ENCODE measurements at regions not wholly inside any gene's neighbourhood (a gene's known extent, or its start where the extent isn't known, plus 50 kb on each side); places are given as distances from the start of the nearest gene placed in this dataset.
"Not testable (repeated sequence)": the region's sequence is repeated elsewhere in the genome, so short reads cannot be mapped to it uniquely, and the experiment has no call there.

GRCh38 chr16:64278196-64278595, 843.7 kb downstream of the CDH11 start:
- H3K4me3 Mint-ChIP-seq (ENCODE audit: unreplicated experiment) = no peak overlapping the region

GRCh38 chr16:64276646-64277045, 845.2 kb downstream of the CDH11 start:
- no peaks in the 10 kb centered on the region for H3K9me3 Mint-ChIP-seq (ENCODE audit: unreplicated experiment)
- no peak overlapping the region for H3K4me3 Mint-ChIP-seq (ENCODE audit: unreplicated experiment)
- no peaks in the 10 kb centered on the region for H3K36me3 Mint-ChIP-seq (ENCODE audit: unreplicated experiment)
- H3K27ac Mint-ChIP-seq (ENCODE audit: unreplicated experiment) = no peak overlapping the region
- no peak for TF ChIP-seq CTCF (IDR thresholded peaks at IDR 0.05)
- no peak for DNase-seq (ENCODE audit: extremely low spot score, unreplicated experiment)
- H3K27me3 Mint-ChIP-seq (ENCODE audit: unreplicated experiment) = peaks cover 7% of the 10 kb centered on the region
- no peaks in the 10 kb centered on the region for H3K4me1 Mint-ChIP-seq (ENCODE audit: unreplicated experiment)

More at GRCh38 chr16:64278196-64278595, 843.7 kb downstream of the CDH11 start:
- no peak for DNase-seq (ENCODE audit: extremely low spot score, unreplicated experiment)
- no peak for TF ChIP-seq CTCF (IDR thresholded peaks at IDR 0.05)
- Mint-ChIP-seq H3K9me3 (ENCODE audit: unreplicated experiment) (no peaks in the 10 kb centered on the region), H3K36me3 (ENCODE audit: unreplicated experiment) (no peaks in the 10 kb centered on the region), H3K27ac (ENCODE audit: unreplicated experiment) (no peak overlapping the region), H3K27me3 (ENCODE audit: unreplicated experiment) (peaks cover 10% of the 10 kb centered on the region), H3K4me1 (ENCODE audit: unreplicated experiment) (no peaks in the 10 kb centered on the region)

GRCh38 chr16:64272028-64272427, 849.8 kb downstream of the CDH11 start:
- H3K9me3 Mint-ChIP-seq (ENCODE audit: unreplicated experiment) = peaks cover 12% of the 10 kb centered on the region
- H3K4me3 Mint-ChIP-seq (ENCODE audit: unreplicated experiment) = no peak overlapping the region
- peaks cover 4% of the 10 kb centered on the region for H3K36me3 Mint-ChIP-seq (ENCODE audit: unreplicated experiment)
- no peak for TF ChIP-seq CTCF (IDR thresholded peaks at IDR 0.05)
- H3K27ac Mint-ChIP-seq (ENCODE audit: unreplicated experiment) = no peak overlapping the region
- DNase-seq (ENCODE audit: extremely low spot score, unreplicated experiment) = no peak
- peaks cover 5% of the 10 kb centered on the region for H3K27me3 Mint-ChIP-seq (ENCODE audit: unreplicated experiment)
- H3K4me1 Mint-ChIP-seq (ENCODE audit: unreplicated experiment) = no peaks in the 10 kb centered on the region

GRCh38 chr16:64269756-64270155, 852.1 kb downstream of the CDH11 start:
- Mint-ChIP-seq H3K27ac (ENCODE audit: unreplicated experiment) (no peak overlapping the region), H3K9me3 (ENCODE audit: unreplicated experiment) (peaks cover 12% of the 10 kb centered on the region), H3K4me1 (ENCODE audit: unreplicated experiment) (no peaks in the 10 kb centered on the region), H3K4me3 (ENCODE audit: unreplicated experiment) (no peak overlapping the region), H3K27me3 (ENCODE audit: unreplicated experiment) (peaks cover 2% of the 10 kb centered on the region), H3K36me3 (ENCODE audit: unreplicated experiment) (peaks cover 4% of the 10 kb centered on the region)
- TF ChIP-seq CTCF (IDR thresholded peaks at IDR 0.05) = no peak
- no peak for DNase-seq (ENCODE audit: extremely low spot score, unreplicated experiment)

GRCh38 chr16:64265756-64266155, 856.1 kb downstream of the CDH11 start:
- TF ChIP-seq CTCF (IDR thresholded peaks at IDR 0.05) = no peak
- H3K27me3 Mint-ChIP-seq (ENCODE audit: unreplicated experiment) = peaks cover 2% of the 10 kb centered on the region
- no peak for DNase-seq (ENCODE audit: extremely low spot score, unreplicated experiment)
- H3K4me3 Mint-ChIP-seq (ENCODE audit: unreplicated experiment) = no peak overlapping the region
- H3K27ac Mint-ChIP-seq (ENCODE audit: unreplicated experiment) = no peak overlapping the region
- peaks cover 8% of the 10 kb centered on the region for H3K9me3 Mint-ChIP-seq (ENCODE audit: unreplicated experiment)
- no peaks in the 10 kb centered on the region for H3K4me1 Mint-ChIP-seq (ENCODE audit: unreplicated experiment)
- H3K36me3 Mint-ChIP-seq (ENCODE audit: unreplicated experiment) = peaks cover 2% of the 10 kb centered on the region

GRCh38 chr16:64260631-64261401, 861.0 kb downstream of the CDH11 start:
- H3K36me3 Mint-ChIP-seq (ENCODE audit: unreplicated experiment); H3K9me3 Mint-ChIP-seq (ENCODE audit: unreplicated experiment); DNase-seq (ENCODE audit: extremely low spot score, unreplicated experiment); H3K4me1 Mint-ChIP-seq (ENCODE audit: unreplicated experiment); H3K27me3 Mint-ChIP-seq (ENCODE audit: unreplicated experiment); H3K27ac Mint-ChIP-seq (ENCODE audit: unreplicated experiment); H3K4me3 Mint-ChIP-seq (ENCODE audit: unreplicated experiment): not testable (repeated sequence)
